Esophagus muscularis mucosa (tissue), 4 donors: ENCODE measurements at regions not wholly inside any gene's neighbourhood (a gene's known extent, or its start where the extent isn't known, plus 50 kb on each side); places are given as distances from the start of the nearest gene placed in this dataset.
"Not testable (repeated sequence)": the region's sequence is repeated elsewhere in the genome, so short reads cannot be mapped to it uniquely, and the experiment has no call there.

Experiments
- DNase-seq: peaks from one replicate; pipeline ENCODE4 v3.0.0-alpha.2; 2017; ENCODE audit errors: extremely low spot score
- H3K27ac ChIP-seq, 4 donors: fragments of 200-600 bp; sonication (generic); replicated peaks in 1 of 4; 1 replicate in 3 of 4; 2 replicates in 1 of 4; pipeline ENCODE4 v1.5.1; 2016 to 2019; ENCODE audit warnings: mild to moderate bottlenecking in 1 of 4
- H3K27me3 ChIP-seq, 4 donors: fragments of 200-600 bp; sonication (generic); one replicate each; pipeline versions ENCODE4 v1.5.1 to v1.6.0; 2016 to 2019
- H3K36me3 ChIP-seq, 4 donors: fragments of 200-600 bp; sonication (generic); one replicate each; pipeline ENCODE4 v1.5.1; 2016 to 2019
- H3K4me1 ChIP-seq, 4 donors: fragments of 200-600 bp; sonication (generic); one replicate each; pipeline ENCODE4 v1.5.1; 2016 to 2019
- H3K4me3 ChIP-seq, 4 donors: fragments of 200-600 bp; sonication (generic); 1 replicate in 2 of 4; 2 replicates in 2 of 4; pipeline ENCODE4 v1.5.1; 2016 to 2019; ENCODE audit warnings: mild to moderate bottlenecking in 4 of 4, moderate library complexity in 1 of 4
- H3K9me3 ChIP-seq, 4 donors: fragments of 200-600 bp; sonication (generic); 1 replicate in 3 of 4; 2 replicates in 1 of 4; pipeline ENCODE4 v1.5.1; 2016 to 2019
- CTCF ChIP-seq, 3 experiments: fragments of 200-600 bp in 2 of 3; fragments of 450-650 bp in 1 of 3; sonication (generic) in 2 of 3; IDR thresholded peaks; one replicate each; pipeline ENCODE4 v1.5.1; 2017 to 2019; ENCODE audit warnings: antibody characterized with exemption in 3 of 3, mild to moderate bottlenecking in 2 of 3, moderate library complexity in 1 of 3
- EP300 ChIP-seq: sonication (generic); formaldehyde crosslinking; IDR thresholded peaks from one replicate; pipeline ENCODE4 v1.6.1; 2017; ENCODE audit warnings: antibody characterized with exemption
- POLR2A ChIP-seq: fragments of 450-650 bp; IDR thresholded peaks from one replicate; pipeline ENCODE4 v1.6.1; 2017; ENCODE audit warnings: antibody characterized with exemption, moderate library complexity, mild to moderate bottlenecking, low read depth
- POLR2AphosphoS5 ChIP-seq, 2 donors: sonication (generic); formaldehyde crosslinking; IDR thresholded peaks; one replicate each; pipeline ENCODE4 v1.6.1; 2017; ENCODE audit warnings: antibody characterized with exemption in 2 of 2
- WGBS: methylation state at CpG from one replicate; pipeline ENCODE4 v1.1.5; 2018; 5-methylcytosine and 5-hydroxymethylcytosine counted together
- intact Hi-C: fragments of 100-400 bp; cut with DNase I; formaldehyde crosslinking; loops from one replicate; pipeline ENCODE4 v1.15.1; 2023

GRCh38 chr5:20959347-20959746 lies 971.3 kb upstream of the CDH18 start:
- TF ChIP-seq CTCF (IDR thresholded peaks at IDR 0.05), result no peak
- no peak for TF ChIP-seq POLR2A
- intact Hi-C loops, result no loop called here
- no peak for DNase-seq
- H3K27ac ChIP-seq, result no peak overlapping the region
- H3K27me3 ChIP-seq, result no peaks in the 10 kb centered on the region
- no peaks in the 10 kb centered on the region for H3K4me1 ChIP-seq
- H3K4me3 ChIP-seq, result no peak overlapping the region
- H3K36me3 ChIP-seq, result no peaks in the 10 kb centered on the region
- H3K9me3 ChIP-seq, result no peaks in the 10 kb centered on the region
- WGBS, result 88% methylated on average over 1 of the region's 1 CpG

- WGBS, result 87% methylated on average over 5 of the region's 5 CpGs
- no peak overlapping the region for H3K4me3 ChIP-seq
Measured at GRCh38 chr5:20958641-20959040, 970.6 kb upstream of the CDH18 start.

GRCh38 chr5:20956134-20956533 lies 968.1 kb upstream of the CDH18 start:
- no peak overlapping the region for H3K4me3 ChIP-seq
- no peaks in the 10 kb centered on the region for H3K27me3 ChIP-seq
- TF ChIP-seq POLR2A, result no peak
- no peak for TF ChIP-seq CTCF (IDR thresholded peaks at IDR 0.05)
- TF ChIP-seq POLR2AphosphoS5 (IDR thresholded peaks at IDR 0.05), result no peak
- TF ChIP-seq EP300, result no peak
- intact Hi-C loops, result no loop called here
- no peaks in the 10 kb centered on the region for H3K9me3 ChIP-seq
- no peak for DNase-seq
- H3K4me1 ChIP-seq, result no peaks in the 10 kb centered on the region
- H3K27ac ChIP-seq, result no peak overlapping the region
- H3K36me3 ChIP-seq, result no peaks in the 10 kb centered on the region
- WGBS, result 75% methylated on average over 2 of the region's 2 CpGs

More at GRCh38 chr5:20958641-20959040, 970.6 kb upstream of the CDH18 start:
- intact Hi-C loops, result no loop called here
- DNase-seq, result no peak
- Histone ChIP-seq H3K36me3 (no peaks in the 10 kb centered on the region), H3K9me3 (no peaks in the 10 kb centered on the region), H3K27me3 (no peaks in the 10 kb centered on the region), H3K27ac (no peak overlapping the region), H3K4me1 (no peaks in the 10 kb centered on the region)
- TF ChIP-seq CTCF (IDR thresholded peaks at IDR 0.05) (no peak), POLR2AphosphoS5 (IDR thresholded peaks at IDR 0.05) (no peak), POLR2A (no peak), EP300 (no peak)

- no peak overlapping the region for H3K4me3 ChIP-seq
- no peak for DNase-seq
- no peaks in the 10 kb centered on the region for H3K9me3 ChIP-seq
- H3K4me1 ChIP-seq, result no peaks in the 10 kb centered on the region
- no peaks in the 10 kb centered on the region for H3K36me3 ChIP-seq
- intact Hi-C loops, result no loop called here
- TF ChIP-seq CTCF (IDR thresholded peaks at IDR 0.05) (no peak), EP300 (no peak)
- no peaks in the 10 kb centered on the region for H3K27me3 ChIP-seq
- no peak overlapping the region for H3K27ac ChIP-seq
- 12% methylated on average over 1 of the region's 1 CpG for WGBS
Measured at GRCh38 chr5:20949636-20950035, 961.6 kb upstream of the CDH18 start.

GRCh38 chr5:20943183-20943971 lies 955.4 kb upstream of the CDH18 start:
- H3K9me3 ChIP-seq, H3K27me3 ChIP-seq, H3K36me3 ChIP-seq, DNase-seq, intact Hi-C loops, H3K27ac ChIP-seq, H3K4me1 ChIP-seq, H3K4me3 ChIP-seq: not testable (repeated sequence)
- 72% methylated on average over 3 of the region's 3 CpGs for WGBS

- H3K4me3 ChIP-seq, H3K27me3 ChIP-seq, H3K36me3 ChIP-seq, DNase-seq, H3K4me1 ChIP-seq, intact Hi-C loops, H3K27ac ChIP-seq, H3K9me3 ChIP-seq: not testable (repeated sequence)
- 73% methylated on average over 4 of the region's 4 CpGs for WGBS
Measured at GRCh38 chr5:20942603-20943002, 954.6 kb upstream of the CDH18 start.

- WGBS, result 65% methylated on average over 3 of the region's 4 CpGs
- H3K4me3 ChIP-seq, H3K9me3 ChIP-seq, H3K27me3 ChIP-seq, H3K36me3 ChIP-seq, intact Hi-C loops, DNase-seq, H3K27ac ChIP-seq, H3K4me1 ChIP-seq: not testable (repeated sequence)
Measured at GRCh38 chr5:20940786-20941185, 952.8 kb upstream of the CDH18 start.

GRCh38 chr5:20890936-20891335 lies 902.9 kb upstream of the CDH18 start:
- 86% methylated on average over 5 of the region's 5 CpGs for WGBS
- intact Hi-C loops, H3K4me3 ChIP-seq, H3K36me3 ChIP-seq, H3K9me3 ChIP-seq, H3K27ac ChIP-seq, H3K4me1 ChIP-seq, H3K27me3 ChIP-seq, DNase-seq: not testable (repeated sequence)

GRCh38 chr5:20875726-20876125 lies 887.7 kb upstream of the CDH18 start:
- H3K27ac ChIP-seq, H3K27me3 ChIP-seq, H3K36me3 ChIP-seq, DNase-seq, H3K4me1 ChIP-seq, H3K4me3 ChIP-seq, intact Hi-C loops, H3K9me3 ChIP-seq: not testable (repeated sequence)
